SU-DHL-6 (cell line): ENCODE measurements at regions not wholly inside any gene's neighbourhood (a gene's known extent, or its start where the extent isn't known, plus 50 kb on each side); places are given as distances from the start of the nearest gene placed in this dataset.

Source experiments
- EZH2phosphoT487 ChIP-seq: fragments of 200-600 bp; sonication (generic), shearing (Covaris generic); conservative IDR thresholded peaks from 2 replicates; pipeline ENCODE4 v1.6.1; 2018; ENCODE audit warnings: mild to moderate bottlenecking, antibody characterized with exemption, low read length, moderate library complexity, mixed read lengths
- TF ChIP-seq, protein P1 (sequence below): fragments of 200-600 bp; sonication (generic); IDR thresholded peaks from one replicate; pipeline ENCODE4 v1.5.1; 2017; ENCODE audit warnings: antibody characterized with exemption, mild to moderate bottlenecking, low read length, moderate library complexity; ENCODE audit not compliant: insufficient read depth, poor library complexity, severe bottlenecking

DNA sequence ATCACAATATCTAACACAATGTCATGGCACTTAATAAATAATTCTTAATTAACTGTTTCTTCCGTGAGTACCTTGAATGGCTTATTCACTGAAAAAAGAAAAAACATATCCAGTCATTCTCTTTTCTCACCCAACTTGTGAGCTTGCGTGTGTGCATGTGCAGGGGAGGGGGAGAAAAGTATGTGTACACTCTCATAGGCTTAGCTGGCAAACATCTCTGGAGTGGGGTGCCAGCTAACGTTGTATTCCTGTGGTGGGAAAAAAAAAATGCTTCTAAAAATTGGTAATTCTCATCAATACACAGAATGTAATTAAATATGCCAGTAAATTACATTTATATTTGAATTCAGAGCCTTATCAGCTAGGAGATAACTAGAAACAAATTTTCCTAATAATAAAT lies 291.9 kb upstream of the NOX3 start:
- TF ChIP-seq, protein P1, sequence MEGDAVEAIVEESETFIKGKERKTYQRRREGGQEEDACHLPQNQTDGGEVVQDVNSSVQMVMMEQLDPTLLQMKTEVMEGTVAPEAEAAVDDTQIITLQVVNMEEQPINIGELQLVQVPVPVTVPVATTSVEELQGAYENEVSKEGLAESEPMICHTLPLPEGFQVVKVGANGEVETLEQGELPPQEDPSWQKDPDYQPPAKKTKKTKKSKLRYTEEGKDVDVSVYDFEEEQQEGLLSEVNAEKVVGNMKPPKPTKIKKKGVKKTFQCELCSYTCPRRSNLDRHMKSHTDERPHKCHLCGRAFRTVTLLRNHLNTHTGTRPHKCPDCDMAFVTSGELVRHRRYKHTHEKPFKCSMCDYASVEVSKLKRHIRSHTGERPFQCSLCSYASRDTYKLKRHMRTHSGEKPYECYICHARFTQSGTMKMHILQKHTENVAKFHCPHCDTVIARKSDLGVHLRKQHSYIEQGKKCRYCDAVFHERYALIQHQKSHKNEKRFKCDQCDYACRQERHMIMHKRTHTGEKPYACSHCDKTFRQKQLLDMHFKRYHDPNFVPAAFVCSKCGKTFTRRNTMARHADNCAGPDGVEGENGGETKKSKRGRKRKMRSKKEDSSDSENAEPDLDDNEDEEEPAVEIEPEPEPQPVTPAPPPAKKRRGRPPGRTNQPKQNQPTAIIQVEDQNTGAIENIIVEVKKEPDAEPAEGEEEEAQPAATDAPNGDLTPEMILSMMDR: no peak
- no peak for TF ChIP-seq EZH2phosphoT487
